Hematopoietic multipotent progenitor cell treated with erythropoietin and hydrocortisone succinate and interleukin-3 and kit ligand, for 8 days (in vitro differentiated cells): ENCODE measurements at regions not wholly inside any gene's neighbourhood (a gene's known extent, or its start where the extent isn't known, plus 50 kb on each side); places are given as distances from the start of the nearest gene placed in this dataset.

ENCODE experiments used
- DNase-seq: peaks from one replicate; pipeline ENCODE4 v3.0.0-alpha.2; 2015

- no peak for DNase-seq
Observed at GRCh38 chr3:120544361-120544760, 51.8 kb upstream of the NDUFB4 start.

DNA sequence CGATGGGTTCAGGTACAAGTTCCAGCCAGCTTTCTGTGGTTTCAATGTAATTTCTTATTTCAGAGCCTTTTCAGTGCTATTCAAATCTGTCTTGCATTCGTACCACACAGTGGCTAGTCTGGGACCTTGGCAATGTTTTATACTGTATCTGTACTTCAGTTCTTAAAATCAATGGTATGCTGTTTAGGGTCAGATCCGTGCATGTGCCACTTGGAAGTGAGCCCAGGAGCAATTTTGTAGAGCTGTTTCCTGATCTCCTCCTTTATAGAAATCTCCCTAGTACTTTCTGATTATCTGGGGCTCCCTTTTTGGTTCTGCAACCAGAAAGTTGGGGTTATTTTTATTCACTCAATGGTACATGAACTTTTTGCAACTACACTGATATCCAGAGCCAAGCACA is 59.5 kb upstream of the NDUFB4 start:
- no peak for DNase-seq

GRCh38 chr3:120532969-120533368 is 63.2 kb upstream of the NDUFB4 start:
- DNase-seq, result no peak

- DNase-seq, result no peak
Observed at GRCh38 chr3:120528163-120528562, 68.0 kb upstream of the NDUFB4 start.

- no peak for DNase-seq
Observed at GRCh38 chr3:120526011-120526870, 69.9 kb upstream of the NDUFB4 start.

GRCh38 chr3:120524171-120524923 is 71.8 kb upstream of the NDUFB4 start:
- DNase-seq, result no peak

- DNase-seq, result peak; percentile 42
Observed at GRCh38 chr3:120516136-120516535, 65.3 kb upstream of the FSTL1 start.

- DNase-seq, result no peak
Observed at GRCh38 chr3:120512655-120513054, 61.9 kb upstream of the FSTL1 start.

- DNase-seq, result peak; percentile 51
Observed at GRCh38 chr3:120506828-120507774, 56.3 kb upstream of the FSTL1 start.

DNA sequence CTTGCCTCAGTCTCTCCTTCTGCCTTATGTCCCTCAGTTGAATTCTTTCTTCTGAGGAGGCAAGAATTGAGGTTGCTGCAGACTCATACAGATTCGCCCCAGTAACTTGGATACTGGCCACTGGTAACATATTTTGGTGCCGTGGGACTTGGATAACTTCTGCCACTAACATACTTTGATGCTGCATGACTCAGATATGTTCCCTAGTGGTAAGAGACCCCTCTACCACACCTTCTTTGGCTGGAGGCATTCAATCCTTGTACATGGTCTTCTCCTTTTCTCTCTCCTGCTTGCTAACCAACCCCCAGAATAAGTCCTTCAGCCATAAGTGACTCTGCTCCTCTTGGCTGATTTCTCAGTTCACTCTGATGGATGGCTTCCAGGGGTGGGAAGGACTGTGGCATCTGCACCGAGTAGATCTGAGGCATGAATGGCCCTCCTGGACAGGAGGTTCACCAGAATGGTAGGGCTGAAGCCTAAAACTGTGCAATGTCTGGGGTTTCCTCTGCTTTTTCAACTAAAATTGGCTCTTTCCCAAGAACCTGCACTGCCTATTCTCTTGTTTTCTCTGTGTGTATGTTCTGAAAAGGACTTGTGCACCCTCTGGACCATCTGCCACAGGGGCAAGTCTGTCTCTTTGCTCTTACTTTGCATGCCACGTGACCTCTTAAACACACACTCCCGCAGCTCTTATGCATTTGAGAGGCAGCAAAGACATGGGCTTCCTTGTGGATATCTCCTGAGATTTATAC is 55.5 kb upstream of the FSTL1 start:
- no peak for DNase-seq

DNA sequence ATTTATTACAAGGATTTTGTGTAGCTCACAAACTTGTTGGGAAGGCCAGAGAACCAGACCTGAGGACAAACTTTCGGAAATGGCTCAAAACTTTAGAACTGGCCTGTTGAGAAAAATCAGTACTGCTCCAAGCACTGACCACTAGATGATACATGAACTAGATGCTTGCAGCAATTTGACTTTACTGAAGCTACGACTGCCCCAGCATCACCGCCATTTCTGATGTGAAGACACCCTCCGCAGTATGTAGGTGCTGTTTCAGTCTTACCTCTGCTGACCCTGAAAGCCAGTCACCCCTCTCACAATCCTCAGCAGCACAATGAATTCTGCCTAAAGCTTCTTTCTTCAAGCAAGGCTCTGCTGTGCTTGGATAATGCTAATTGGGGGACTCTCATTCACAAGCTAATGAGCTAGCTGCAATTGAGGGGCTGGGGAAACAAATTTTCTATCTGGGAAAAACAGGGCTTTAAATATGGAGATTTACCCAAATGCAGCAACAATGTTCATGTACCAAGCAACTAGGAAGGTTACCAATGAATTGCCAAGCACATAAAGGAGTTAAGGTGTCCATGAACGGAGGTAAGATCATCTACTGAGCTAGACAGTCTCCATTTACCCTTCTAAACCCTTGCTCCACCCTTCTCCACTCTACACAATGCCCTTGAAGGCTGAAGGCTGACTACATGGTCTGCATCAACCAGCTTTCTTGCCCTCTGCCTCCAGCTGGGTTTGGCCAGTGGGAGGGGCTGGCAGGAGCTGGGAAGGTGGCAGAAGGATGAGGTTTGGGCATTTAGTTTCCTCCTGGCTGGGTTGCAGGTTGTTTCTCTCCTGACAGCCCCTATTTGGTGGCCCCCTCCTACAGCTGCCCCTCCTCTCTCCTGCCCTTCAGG is 53.2 kb upstream of the FSTL1 start:
- DNase-seq, result no peak

- no peak for DNase-seq
Observed at GRCh38 chr3:120502116-120502515, 51.3 kb upstream of the FSTL1 start.
